ELR (cell line): ENCODE measurements at regions not wholly inside any gene's neighbourhood (a gene's known extent, or its start where the extent isn't known, plus 50 kb on each side); places are given as distances from the start of the nearest gene placed in this dataset.
"Not testable (repeated sequence)": the region's sequence is repeated elsewhere in the genome, so short reads cannot be mapped to it uniquely, and the experiment has no call there.

Experiments used
- DNase-seq: peaks from one replicate; pipeline ENCODE4 v3.0.0-alpha.2; 2015; ENCODE audit warnings: low read depth

DNA sequence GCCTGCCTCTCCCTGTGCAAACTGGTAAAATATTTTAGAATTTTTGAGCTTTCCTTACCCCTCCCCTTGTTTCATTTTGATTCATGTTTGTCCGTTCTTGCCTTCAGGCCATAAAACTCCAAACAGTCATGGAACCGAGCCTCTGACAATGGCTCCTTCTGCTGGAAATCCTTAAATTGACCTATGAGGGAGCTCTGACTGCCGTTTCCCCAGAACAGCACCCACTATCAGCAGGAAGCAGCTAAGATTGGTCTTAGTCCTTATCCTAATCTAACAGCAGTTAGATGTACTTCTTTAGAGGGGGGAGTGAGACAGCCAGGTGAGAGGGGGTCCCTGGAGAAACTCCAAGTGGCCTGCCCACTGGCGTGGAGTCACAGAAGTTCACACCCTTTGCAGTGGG is 106.7 kb downstream of the FAM174A start:
- no peak for DNase-seq

DNA sequence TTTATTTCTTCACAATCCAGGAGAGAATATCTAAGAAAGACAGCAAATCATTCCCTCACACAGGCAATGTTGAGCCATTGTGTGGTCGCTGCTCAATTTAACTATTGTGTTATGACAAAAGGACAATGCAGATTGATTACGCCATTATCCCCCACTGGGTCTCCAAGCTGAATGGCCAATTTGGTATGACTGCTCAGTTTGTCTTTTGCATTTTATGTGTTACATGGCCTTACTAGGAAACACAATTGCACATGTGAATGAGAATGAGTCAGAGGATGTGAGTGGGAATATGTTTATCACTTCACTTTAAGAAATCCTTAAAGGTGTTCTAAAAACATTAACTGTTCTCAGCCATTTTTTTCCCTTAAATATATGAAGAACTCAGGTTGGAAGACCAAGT is 108.3 kb downstream of the FAM174A start:
- peak; percentile 49 for DNase-seq

DNA sequence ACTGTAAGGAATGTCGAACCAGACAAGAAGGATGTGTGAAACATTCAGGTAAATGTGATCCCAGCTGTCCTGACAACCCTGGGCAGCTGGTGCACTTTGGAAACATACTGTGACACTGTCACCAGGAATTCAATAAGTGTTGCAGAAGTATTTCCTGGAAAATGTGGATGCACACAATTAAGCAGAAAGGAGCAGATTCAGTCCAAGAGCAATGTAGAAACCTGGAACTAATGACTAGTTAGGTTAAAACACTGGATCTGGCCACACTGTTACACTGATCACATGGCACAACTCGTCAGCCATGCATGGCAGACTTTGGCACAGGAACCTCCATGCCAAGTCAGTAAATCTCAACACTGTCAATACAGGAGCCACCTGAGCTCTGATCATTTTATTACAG is 109.0 kb downstream of the FAM174A start:
- no peak for DNase-seq

DNA sequence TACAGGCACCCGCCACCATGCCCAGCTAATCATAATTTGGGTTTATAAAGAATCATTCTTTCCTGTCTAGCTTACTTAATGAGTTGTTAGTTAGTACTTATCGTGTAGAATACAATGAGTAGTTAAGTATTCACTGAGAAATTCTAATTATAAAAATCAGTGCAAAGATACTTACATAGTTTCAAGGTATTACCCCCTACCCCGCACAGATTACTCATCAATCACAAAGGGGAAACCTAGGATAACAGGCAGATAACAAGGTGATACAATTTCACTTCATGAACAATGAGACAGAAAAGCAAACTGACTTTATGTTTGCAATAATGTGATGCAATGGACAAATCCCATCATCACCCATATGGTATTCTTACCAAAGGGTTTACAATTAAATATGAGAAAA is 109.6 kb downstream of the FAM174A start:
- DNase-seq: no peak

DNA sequence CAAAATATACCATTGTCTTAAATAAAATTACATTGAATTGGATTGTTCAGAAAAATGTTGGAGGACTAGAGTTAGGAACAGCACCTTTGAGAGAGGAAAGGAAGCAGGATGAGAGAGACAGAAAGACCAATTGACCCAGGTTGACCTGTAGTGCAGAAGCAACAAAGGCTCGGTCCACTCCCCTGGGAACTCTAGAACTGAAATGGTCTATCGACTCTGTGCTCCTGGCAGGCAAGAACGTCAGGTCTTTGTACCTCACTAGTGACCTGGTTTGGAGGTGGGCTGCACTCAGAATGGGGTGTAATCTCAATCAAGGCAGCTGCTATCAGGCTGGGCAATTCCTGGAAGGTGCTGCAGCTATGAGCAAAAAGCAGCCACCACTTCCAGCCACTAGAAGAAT is 110.8 kb downstream of the FAM174A start:
- no peak for DNase-seq

DNA sequence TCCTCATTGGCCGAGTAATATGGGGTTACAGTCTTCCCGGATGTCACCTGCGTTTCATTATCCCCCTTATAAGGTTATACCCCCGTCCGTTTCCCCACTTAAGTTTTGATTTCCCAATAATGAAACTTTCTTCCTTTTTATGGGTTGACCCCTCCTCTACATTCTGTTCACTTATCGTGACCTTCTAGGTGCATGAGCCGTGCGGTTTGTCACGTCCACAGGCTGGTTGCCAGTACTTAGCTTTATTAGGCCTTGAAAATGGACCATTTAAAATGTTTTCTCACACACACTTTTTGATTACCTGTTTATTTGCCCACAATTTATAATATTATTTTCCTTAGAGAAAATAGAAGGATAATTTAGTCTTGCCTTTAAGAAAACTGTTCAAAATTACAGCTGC is 111.5 kb downstream of the FAM174A start:
- DNase-seq: no peak

DNA sequence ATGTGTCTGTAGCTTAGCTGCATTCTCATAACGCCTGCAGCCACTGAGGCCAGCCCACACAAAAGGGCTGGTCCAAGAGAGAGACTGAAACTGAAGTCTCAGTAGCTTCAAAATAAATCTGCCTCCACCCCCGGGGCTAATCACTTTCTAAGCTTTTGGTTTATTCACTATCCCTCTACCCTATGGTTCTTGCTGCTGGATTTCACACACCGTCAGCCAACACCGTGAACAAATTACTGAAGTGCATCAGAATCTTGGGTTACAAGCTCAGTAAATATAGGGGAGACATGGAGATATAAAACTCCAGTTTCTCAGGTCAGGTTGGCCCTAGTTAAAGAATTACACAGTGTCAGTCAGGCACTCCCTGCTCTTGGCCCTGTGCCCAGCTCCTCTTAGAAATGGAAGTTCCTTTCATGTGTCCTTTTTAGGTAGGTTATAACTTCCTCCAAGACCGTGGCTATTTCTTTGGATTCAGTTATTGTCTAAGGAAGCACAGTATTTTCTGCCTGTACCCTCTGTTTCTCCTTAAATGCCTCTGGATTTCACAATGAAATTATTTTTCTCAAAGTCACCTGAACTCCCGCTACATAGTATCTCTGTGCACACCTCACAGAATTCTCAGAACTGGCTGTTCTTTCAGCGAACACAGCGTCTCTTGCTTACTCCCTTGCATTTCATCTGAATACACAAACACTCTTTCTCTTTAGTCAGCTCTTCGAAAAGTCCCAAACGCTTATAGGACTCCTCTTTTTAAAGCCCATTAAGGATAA is 112.5 kb downstream of the FAM174A start:
- peak; percentile 19 for DNase-seq

DNA sequence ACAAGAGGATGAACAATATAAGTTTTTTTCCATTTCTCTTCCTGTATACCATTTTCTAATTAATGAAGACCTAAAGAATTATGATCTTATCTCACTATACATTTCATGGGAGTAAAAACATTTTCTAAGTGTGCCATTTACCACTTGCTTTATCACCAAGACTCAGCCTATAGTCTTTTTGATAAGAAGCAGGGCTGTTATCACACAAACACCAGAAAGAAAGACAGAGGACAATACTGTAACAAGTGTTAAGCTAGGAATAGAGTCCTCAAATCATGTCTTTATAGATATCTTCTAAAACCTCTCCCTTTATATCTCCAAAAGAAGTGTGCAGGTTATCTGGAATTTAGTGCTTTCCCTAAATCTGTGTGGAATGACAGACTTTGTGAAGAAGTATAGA is 119.7 kb downstream of the FAM174A start:
- no peak for DNase-seq

DNA sequence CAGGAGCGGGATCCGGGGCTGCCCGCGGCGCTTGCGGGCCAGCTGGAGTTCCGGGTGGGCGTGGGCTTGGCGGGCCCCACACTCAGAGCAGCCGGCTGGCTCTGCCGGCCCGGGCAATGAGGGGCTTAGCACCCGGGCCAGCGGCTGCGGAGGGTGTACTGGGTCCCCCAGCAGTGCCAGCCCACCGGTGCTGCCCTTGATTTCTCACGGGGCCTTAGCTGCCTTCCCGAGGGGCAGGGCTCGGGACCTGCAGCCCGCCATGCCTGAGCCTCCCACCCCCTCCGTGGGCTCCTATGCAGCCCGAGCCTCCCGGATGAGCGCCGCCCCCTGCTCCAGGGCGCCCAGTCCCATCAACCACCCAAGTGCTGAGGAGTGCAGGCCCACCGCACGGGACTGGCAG is 121.6 kb downstream of the FAM174A start:
- not testable (repeated sequence) for DNase-seq

DNA sequence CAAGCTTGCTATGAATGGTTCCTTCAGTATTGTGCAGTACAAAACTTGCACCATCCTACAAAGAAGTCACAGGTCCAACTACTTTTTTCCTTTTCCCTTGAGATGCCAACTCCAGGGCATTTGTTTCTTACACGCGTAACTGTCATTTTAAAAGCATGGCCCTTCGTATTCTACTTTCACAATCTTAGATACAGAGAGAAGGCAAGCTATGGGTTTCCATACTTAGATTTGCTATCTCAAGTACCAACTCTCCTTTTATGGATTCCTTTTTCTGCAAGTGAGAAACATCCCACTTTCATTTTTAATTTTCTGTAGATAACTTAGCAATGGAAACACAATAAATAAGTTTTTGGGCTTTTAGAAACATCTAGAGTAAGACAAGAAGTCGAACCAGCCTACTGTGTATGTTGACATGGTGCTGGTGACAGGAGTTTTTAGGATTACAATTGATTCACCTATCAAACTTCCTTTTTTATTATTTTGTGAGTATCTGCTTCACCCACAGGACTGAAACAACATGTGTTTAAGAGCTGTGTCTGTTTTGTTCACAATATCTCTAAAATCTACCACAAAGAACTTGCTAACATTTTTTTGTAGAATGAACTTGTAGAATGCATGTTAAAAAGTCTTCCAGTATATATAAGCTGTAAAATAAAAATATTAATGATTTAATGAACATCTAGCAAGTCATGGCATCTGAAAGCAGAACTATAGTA is 124.1 kb downstream of the FAM174A start:
- DNase-seq: no peak

DNA sequence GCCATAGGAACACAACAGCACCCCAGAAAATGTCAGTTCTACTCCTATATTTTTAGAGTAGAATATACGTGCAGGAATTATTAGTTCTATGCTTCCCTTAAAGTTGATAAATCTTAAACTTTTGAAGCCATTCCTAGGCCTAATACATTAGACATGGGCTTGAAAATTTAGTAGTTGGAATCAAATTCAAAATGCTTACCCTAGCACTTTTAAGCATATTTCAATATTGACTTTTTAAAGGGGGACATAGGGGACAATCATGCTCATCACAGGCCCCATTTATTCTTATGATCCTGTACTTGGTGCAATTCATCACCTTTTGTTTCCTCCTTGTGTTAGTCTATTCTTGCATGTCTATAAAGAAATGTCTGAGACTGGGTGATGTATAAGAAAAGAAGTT is 129.0 kb downstream of the FAM174A start:
- DNase-seq: no peak

DNA sequence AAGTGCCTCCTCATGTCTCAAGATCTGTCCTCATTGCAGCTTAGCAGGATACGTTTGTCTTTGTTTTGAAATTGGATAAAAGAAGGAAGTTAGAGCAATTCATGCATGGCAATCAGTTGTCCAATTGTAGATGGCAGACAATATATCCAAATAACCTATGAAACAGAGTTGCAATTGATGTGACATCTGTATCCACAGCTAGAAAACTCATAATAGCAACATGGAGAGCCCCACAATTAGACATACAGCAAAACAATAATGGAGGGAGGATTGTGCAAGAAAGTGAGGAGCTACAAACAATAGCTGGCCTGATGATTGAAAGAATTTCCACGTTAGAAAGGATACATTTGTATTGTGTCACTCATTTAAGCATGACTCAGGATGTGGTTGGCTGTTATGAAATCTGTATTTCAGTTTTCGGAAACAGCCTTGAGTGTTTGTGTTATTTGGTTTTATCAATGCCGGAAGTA is 132.0 kb downstream of the FAM174A start:
- DNase-seq: peak; percentile 86

DNA sequence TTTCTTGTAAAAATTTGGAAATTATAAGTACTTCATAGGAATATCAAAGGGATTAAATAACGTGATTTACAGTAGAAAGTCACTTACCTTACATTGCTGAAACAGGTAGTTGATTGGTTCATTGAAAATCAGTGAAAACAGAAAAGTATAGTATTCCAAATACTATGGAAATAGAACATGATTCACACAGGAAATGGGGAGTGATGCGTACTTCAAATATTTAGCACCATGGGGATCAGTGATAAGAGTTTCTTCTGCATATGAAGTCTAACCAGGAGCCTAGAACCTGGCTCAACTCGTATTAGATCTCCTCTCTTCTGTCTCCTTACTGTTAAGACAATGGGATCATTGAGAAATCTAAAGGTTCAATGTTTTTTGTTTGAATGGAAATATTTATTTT is 133.3 kb downstream of the FAM174A start:
- DNase-seq: peak; percentile 74

DNA sequence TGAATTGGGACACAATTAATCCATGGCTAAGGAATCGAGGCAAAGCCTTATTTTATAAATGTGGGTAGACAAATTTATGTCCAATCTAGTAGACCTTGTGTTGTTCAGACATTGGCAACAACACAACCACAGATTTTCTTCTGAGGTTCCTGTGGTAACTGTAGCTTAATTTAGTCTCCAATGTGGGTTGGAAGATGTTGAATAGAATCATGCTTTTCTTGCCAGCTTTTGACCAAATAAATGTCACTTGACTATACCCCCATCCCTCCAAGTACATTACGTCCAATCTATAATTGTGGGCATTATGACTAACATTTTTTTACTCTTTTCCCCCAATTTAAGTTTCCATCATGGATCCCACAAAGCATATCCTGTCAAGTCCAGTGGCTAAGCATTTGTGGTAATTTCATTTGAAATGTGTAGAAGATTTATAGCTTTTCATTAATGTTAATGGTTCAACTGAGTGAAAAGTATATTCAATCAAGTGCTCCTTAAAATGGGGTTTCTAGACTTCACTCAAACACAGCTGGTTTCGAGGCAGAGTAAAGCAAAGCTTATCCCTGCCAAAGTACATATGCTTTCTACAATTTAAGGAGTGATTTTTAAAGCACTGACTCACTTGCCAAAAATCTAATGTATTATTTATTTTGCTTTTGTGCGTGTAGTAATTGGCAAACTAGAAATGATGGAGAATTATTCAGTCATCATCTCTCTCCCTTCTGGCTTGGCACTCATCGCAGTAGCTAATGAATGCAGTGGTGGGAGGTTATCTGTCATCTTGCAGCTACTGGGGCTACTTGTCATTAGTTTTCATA is 141.8 kb downstream of the FAM174A start:
- peak; percentile 42 for DNase-seq

DNA sequence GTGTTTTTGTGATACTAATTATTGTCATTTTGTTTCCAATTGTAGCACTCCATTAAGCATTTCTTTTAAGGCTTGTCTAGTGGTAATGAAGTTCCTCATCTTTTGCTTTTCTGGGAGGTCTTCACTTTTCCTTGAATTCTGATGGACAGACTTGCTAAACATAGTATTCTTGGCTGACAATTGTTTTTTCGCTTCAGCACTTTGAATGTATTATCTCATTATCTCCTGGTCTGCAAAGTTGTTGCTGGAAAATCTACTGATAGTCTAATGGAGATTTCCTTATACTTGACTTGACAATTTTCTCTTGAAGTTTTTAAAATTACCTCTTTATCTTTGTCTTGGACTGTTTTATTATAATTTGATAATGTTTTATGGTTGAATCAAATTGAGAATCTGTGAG is 147.5 kb downstream of the FAM174A start:
- DNase-seq: no peak

DNA sequence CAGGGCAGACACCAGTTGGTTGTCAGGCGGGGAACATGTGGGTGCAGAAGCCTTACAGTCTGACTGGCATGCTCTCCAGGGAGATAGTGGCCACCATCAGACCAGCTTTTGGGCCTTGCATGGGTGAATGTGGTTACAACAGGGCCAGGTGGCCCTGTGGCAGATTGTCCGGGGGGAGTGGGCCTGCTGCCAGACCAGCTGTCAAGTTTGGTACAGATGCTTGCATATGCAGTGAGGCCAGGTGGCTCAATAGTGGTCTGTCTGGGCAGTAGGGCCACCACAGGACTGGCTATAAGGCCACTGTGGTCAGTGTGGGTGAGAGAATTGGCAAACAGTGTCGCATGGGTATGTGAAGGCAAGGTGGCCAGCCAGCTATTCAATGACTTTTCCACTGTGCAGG is 148.7 kb downstream of the FAM174A start:
- no peak for DNase-seq

DNA sequence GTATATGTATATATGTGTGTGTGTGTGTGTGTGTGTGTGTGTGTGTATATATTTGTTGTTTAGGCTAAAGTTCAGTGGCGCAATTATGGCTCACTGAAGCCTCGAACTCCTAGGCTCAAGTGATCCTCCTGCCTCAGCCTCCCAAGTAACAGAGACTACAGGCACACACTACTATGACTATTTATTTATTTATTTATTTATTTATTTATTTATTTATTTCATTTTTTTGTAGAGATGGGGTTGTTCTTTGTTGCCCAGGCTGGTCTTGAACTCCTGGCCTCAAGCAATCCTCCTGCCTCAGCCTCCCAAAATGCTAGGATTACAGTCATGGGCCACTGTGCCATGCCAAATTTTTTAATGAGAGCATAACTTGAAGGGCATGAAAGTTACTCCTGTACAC is 149.9 kb downstream of the FAM174A start:
- not testable (repeated sequence) for DNase-seq

DNA sequence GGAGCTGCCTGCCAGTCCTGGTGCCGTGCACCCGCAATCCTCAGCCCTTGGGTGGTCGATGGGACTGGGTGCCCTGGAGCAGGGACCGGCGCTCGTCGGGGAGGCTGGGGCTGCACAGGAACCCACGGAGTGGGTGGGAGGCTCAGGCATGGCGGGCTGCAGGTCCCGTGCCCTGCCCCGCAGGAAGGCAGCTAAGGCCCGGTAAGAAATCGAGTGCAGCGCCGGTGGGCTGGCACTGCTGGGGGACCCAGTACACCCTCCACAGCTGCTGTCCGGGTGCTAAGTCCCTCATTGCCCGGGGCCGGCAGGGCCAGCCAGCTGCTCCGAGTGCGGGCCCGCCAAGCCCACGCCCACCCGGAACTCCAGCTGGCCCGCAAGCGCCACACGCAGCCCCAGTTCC is 153.7 kb downstream of the FAM174A start:
- not testable (repeated sequence) for DNase-seq

DNA sequence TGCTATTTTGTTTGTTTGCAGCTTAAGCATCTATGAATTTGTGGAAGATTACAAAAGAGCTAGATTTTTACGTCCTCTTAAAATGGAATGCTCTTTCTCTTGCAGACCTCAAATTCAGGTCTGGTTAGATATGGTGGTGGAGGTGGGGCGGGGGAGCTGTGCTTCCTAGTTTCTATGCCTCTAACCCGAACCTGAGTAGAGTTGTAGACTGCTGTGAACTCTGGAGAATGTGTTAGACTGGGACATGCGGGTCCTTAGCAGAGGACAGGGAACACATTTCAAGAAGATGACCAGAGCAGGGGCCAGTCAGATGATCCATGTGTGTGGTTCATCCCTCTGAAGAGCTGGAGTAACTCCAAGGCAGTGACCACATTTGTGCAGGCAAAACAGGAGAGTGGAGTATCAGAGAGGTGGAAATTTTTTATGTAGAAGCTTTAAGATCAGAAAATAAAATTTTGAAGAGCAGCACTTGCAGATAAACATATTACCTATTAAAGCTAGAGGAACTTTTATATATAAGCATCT is 154.9 kb downstream of the FAM174A start:
- peak; percentile 65 for DNase-seq

DNA sequence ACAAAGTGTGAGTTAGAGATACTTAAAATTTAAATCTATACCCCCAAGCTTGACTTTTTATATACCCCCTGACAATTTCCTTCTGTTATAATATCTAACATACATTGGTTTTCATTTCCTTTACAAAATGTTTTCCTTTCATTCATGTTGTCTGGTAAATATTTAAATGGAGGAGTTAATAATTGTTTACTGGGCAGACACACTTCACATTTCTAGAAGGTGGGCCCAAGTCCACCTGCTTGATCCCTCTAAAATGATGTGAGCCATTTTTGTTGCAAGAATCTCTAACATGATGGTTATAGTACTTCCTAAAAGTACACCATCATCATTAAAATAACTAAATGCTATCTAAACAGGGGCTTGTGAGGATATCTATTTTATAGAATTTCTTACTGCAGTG is 155.9 kb downstream of the FAM174A start:
- no peak for DNase-seq

DNA sequence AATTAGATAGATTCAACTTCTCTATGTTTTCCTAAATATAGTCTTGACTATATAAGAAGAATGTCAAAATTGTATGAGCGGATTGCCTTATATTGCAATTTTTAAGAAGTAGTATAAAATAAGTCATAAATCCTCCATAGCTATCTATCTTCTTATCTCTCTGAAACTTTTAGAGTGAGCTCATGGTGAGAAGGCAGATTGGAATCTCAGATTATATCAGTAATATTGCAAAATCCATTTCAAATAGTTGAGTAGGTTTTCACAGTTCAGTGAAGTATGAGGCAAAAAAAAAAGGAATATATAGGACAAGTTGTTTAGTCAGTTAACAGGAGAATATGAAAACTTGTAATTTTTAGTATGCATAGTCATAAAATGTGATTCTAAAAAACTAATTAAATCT is 156.4 kb downstream of the FAM174A start:
- peak; percentile 85 for DNase-seq

DNA sequence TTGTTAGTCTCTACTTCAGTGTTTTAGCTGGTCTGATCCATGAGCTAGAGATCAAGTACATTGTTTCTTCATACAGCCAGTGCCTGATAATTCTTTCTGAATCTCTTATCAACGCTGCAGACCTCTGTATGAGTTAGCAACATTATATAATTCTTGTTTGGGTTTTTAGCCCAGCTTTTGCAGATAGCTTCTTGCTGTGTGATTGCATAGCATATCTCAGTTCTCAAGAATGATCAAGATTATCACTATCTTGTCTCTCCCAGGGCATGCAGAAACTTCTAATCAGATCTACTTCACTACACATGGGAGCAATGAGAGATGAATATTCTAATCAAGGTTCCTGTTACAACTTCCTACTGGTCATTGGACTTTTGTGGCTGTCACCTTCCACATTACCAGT is 158.3 kb downstream of the FAM174A start:
- no peak for DNase-seq

DNA sequence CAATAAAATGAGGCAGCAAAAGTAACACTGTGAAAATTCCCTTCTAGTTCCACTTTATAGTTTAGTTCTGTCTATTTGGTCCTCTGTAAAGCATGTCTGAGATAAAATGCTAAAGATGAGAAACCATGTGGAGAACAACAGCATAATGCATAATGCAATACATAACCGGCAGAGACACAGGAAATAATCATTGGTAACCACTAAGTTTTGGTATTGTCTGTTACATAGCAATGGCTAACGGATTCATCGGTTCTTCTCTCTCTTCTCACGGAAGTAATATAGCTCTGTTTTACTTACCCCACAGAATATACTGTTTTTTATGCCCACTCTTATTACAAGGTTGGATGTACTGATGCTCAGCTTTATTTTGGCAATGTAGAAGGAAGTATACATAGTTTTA is 158.9 kb downstream of the FAM174A start:
- no peak for DNase-seq
